NCI-H146 treated with DMSO at 0.1 percent for 48 hours (cell line): ENCODE measurements at regions not wholly inside any gene's neighbourhood (a gene's known extent, or its start where the extent isn't known, plus 50 kb on each side); places are given as distances from the start of the nearest gene placed in this dataset.
"Not testable (repeated sequence)": the region's sequence is repeated elsewhere in the genome, so short reads cannot be mapped to it uniquely, and the experiment has no call there.

Source experiments
- DNase-seq: peaks from one replicate; lab custom pipeline; 2025; ENCODE audit not compliant: unreplicated experiment; lab: John Stamatoyannopoulos, UW

DNA sequence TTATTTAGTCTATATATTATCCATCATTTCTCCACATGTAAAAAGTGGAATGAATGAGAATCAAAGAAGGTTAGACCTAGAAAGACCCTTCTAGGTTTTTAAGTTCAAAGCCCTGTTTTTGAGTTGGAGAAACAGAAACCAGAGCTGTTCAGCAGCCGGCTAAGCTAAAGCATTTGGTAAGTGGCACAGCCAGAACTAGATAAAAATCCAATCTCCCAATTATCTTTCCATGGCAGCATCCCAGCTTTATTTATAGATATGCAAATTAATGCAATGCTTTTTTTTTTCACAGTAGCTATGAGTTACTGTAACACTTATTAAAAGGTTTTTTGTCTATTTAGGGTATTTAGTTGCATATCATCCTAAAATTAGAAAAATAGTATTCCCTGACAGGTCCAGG, 85.1 kb downstream of the NIBAN1 start:
- DNase-seq = no peak

DNA sequence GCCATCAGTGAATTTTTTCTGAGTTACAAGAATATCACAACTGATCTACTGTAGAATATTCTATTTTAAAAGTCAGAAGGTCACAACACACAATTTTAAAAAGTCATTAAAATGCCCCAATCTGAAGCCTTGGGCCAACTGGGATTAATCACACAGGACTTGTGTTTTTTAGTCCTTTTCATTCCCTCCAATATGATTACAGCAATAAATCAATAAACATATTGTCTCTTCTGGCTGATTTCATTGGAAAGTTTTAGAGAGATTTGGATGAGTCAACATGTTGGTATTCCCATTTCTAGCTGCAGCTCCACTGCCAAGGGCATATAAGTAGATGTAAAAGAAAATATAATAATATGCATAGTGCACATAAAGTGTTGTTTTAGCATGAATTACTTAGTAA, 85.8 kb downstream of the NIBAN1 start:
- no peak for DNase-seq

DNA sequence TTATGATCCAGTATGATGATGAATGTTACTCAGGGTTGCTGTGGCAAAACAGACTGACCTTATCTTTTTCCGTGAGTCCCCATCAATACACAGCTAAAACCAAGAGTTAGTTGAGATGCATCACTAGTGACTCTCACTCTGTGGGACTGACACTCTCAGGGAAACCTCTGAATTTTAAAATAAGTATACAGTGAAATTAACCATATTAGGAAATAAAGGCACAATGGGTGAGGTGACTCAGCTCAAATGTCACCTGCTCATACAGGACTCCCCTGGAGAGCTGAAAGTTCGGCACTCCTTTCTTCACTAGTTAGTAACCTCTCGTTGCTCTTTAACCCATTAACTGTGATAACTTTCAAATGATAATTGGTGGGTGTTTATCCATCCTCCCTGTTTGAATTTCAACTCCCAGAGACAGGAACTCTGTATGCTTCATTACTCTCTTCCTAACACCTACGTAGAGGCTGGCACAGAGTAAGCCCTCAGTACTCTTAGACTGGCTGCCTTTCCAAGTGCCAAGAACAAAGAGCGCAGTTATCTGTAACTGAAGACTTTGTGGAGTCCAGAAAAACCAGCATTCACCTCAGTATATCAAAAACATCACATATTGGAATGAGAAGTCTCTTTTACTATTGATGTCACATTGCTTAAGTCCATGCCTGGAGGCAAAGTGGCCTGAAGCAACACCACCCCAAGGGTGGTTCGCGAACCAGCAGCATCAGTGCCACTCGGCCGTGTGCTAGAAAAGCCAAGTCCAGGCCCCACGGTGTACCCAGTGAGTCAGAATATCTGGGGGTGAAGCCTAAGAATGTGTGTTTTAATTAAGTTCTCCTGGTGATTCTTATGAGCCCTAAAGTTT, 91.1 kb downstream of the NIBAN1 start:
- DNase-seq = no peak

DNA sequence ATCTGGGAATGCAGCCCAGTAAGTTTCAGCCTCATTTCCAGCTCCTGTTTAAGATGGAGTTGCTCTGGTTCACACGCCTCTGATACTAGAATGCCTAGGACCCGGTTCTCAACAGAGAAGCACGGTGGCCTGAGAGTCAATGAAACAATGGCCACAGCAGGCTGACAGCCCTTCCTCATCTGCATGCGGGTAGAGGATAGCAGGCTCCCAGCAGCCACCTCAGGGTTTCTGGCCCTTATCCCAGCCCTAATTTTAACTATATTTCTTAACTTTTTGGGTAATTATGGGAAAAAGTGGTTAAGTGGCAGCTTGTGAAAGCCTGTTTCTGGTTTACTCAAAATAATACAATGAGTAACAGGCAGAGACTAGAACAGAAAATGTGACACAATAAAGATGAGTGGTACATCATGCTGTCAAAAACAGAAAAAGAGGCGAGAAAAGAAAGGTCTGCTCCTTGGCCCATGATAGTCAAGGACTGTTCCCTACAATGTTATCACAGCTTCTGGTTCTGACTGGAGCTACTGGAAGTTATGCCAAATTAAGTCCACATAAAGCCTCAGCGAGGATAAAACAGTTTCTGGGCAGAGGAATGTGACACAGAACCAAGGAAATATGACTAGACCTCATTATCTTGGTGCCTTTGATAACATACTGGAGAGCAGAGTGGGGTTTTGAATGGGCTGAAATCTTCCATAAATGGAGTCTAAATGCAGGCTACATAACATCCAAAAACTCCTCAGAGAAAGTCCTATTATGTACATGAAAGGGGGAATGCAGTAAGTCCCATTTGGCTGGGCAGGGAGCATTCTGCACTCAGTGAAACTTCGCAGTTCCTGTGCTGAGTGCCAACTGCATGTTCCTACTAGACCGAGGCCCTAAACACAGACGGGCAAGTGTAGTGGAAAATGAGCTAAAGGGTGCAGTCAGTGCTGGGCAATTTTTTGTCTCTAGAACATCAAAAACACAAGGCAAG, 92.1 kb downstream of the NIBAN1 start:
- DNase-seq = no peak

DNA sequence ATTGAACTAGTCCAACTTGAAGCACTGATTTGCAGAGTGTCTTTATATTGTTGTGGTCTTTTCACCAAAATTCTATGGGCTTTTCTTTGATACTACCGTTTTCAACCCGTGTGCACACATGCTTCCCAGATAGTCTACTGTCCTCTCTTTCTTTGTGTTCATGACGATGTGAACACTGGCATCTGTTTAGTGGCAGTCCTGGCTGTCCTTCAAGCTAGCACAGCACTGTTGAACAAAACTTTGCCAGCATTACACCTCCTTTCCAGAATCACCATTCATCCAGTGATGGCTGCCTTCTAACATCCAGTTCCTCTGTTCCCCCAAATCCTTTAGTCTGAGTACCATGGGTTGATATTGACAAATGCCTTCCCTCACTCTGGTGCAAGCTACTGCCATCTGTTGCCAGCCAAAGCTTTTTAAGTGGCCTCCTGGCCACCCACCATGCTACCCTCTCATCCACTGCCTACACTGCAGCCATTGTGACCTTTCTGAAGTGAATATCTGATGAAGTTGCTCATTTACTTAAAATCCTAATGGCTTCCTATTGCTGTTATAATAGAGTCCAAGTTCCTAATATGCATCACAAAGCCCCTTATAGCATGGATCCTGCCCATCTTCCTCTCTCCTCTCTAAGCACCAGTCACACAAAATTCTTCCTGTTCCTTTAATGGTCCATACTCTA, 94.3 kb downstream of the NIBAN1 start:
- DNase-seq = no peak

DNA sequence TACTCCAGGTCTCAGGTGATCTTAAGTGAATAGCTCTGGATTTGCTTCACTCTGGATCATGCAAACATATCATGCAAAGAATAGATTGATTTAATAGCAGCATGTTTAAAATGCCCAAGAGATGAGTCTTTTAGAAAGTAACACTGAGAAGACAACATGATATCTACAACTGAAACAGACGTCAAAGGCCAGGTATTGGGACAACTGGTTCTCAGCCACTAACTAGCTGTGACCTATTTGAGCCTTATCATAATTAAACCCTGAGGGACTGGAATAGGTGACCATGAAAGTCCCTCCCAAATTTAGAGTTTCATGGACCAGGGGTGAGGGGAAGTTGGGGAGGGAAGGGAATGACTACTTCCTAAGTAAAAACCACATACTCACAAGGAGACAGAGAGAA, 95.7 kb downstream of the NIBAN1 start:
- DNase-seq = no peak

DNA sequence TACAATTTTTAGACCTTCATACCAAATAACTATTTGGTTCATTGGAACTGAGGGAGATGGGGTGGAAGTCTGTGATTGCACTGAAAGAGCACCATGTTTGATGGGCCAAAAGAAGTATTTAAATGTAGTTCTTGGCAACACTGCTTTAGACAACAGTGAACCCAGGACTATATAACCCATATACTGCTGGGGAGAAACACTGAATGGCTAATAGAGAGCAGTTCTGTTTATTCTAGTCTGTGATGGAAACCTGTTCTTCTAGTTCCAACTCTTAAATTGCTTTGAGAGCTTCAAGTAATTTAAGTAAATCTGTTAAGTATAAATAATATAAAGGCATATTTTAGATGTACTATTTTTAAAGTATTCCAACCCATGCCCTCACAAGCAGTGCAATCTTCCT, 96.3 kb downstream of the NIBAN1 start:
- no peak for DNase-seq

DNA sequence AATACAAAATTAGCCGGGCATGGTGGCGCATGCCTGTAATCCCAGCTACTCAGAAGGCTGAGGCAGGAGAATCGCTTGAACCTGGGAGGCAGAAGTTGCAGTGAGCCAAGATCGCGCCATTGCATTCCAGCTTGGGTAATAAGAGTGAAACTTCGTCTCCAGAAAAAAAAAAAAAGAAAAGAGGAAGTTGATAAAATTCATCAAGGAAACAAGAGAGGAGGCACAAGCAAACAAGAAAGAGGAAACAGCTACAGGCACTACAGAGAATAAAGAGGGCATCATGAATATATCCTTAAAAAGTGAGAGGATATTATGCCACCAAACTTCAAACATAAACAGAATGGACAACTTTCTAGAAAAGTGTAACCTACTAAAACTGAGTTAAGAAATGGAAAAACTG, 98.3 kb downstream of the NIBAN1 start:
- not testable (repeated sequence) for DNase-seq

DNA sequence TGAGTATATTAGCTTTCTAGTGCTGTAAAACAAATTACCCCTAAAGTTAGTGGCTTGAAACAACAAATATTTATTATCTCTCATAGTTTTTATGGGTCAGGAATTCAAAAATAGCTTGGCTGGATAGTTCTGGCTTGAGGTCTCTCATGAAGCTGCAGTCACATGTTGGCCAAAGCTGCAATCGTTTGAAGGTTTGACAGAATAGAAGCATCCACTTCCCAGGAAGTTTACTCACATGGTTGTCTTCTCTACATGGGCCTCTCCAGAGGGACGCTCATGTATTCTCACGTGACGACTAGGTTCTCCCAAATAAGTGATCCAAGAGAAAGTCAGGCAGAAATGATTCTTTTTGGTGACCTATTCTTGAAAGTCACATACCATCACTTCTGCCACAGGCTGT, 99.1 kb downstream of the NIBAN1 start:
- no peak for DNase-seq

DNA sequence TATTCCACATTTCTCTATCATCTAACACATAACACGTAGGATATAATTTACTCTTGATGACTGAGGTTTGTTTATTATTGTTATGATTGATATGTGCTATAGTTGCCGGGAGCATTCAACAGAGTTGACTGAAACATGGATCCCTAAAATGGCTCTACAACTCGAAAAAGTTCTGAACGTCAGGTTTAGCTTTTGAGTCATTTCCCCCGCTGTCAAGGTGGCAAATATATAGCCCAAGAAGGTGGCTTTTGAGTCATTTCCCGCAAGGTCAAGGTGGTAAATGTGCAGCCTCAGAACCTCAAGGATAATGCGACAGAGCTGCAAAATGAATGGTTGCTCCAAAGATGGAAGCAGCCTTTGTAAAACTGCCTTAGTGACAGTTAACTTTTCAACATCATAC, 104.0 kb downstream of the NIBAN1 start:
- DNase-seq = no peak

DNA sequence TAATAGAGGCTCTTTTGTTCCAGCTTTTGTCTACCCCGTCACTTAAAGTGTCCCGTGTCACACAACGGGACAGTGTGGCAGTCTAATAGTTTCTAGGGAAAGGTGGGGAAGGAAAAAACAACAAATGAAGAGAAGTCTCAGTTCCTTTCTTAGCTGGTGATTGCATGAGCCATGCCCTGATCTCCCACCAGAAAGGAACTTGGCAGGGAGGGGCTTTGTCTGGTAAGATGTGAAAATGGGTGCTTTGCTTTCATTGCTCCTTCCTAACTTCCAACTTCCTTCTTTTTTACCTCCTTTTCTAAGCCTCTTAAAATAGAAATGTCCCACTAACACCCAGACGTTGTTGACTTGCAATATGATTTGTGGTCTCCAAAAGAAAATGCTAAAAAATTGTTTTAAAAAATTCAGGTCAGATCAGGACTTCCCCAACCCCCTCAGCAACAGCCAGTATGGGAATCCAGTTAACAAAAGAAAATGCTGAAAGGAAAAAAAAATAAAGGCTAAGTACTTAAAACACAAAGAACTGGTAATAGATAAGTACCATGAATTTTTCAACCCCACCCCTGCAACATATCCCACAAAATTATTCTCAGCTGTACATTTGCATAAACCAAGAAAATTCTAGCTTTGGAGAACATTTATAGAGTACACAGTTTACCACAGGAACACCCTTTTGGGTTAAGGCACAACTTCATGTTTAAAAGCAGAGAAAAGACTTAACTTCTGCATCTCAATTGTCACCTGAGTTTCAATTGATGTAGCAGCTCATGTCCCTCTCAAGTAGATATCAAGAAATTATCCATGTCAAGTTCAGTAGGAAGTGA, 106.2 kb downstream of the NIBAN1 start:
- no peak for DNase-seq

DNA sequence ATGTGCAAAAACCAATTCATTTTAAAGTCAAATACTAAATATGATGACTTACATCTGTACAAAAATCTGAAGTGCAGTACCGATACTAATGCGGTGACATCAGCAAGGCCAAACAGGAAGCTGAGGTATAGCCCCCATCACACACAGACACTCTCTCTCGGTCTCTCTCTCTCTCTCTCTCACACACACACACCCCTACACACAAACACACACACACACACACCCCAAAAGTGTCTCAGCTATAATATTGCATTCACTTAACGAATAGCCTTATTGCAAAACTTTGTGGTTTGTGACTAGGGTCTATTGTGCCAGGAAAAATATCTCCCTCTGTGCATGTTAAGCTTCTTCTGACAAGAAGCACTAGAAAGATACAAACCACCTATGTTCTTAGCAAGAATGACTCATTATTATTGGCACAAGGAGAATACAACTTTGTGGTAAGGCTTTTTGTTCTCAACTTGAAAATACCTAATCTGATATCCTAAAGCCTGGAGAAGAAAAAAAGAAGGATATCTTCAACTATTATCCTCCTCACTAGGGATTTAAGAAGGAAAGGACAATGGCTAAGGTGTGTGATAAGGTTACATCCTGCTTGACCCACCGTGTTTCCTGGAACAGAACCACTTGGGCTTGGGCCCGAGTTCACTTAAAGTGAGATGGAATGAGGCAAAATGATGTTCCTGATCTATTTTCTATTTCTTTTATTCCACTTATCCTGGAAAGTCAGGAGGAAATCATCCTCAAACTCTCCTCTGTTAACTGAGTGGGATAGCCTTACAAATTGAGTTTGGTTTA, 107.1 kb downstream of the NIBAN1 start:
- DNase-seq = no peak

DNA sequence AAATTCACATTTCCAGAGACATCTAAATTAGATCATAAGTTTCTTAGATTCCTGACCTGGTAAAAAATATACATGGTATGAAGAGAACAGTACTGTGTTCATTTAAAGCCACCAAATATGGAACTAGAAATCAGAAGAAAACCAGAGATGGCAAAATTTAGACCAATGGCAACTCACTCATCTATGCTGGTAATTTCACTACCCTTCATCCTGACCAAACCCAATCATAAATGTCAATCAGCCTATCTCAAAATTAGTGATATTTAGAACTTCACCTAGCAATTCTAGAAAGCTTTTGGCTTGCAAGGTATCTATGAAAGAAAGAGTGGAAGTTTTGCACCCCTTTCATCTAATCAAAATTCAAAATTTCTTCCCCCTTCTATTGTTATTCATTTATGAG, 107.7 kb downstream of the NIBAN1 start:
- no peak for DNase-seq

DNA sequence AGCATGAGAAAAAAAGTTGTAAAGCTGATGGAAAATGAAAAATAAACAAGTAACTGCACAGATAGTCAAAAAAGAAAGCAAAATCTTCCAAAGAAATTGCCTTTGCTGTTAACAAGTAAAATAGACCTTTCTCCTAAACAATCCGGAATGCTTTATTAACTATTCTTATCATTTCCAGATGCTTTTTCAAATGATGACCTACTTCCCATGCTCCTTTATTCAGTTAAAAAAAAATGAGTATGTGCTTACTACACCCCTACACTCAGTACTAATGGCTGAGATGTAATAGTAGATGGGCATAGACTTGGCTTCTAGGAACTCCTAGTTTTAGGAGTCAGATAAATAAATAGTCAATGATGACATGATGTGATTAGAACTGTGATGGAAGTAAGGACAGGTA, 108.5 kb downstream of the NIBAN1 start:
- no peak for DNase-seq

DNA sequence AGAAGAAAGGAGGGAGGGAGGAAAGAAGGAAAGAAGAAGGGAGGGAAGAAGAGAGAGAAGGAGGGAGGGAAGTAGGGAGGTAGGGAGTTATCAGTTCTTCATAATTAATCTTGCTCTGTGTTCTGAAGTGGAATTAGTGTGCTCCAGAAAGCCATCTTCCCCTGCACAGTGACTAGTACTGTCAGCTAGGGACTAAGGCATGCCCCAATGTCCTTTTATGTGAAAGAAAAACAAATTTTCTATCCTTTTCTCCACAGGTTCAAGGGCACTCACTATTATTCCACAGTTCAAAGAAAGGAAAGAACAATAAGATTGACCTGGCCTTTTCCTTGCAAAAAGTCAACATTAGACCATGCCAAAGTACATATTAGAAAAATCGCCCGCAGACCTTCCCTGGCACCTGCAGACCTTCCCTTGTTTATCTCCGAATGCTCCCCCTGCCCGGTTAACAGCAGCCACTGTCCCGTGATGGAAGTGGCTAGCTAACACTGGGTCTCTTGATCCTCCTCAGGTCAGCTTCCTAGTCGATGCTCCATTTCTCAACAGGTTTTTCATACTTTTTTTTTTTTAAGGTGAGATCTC, 107.2 kb upstream of the EDEM3 start:
- no peak for DNase-seq

DNA sequence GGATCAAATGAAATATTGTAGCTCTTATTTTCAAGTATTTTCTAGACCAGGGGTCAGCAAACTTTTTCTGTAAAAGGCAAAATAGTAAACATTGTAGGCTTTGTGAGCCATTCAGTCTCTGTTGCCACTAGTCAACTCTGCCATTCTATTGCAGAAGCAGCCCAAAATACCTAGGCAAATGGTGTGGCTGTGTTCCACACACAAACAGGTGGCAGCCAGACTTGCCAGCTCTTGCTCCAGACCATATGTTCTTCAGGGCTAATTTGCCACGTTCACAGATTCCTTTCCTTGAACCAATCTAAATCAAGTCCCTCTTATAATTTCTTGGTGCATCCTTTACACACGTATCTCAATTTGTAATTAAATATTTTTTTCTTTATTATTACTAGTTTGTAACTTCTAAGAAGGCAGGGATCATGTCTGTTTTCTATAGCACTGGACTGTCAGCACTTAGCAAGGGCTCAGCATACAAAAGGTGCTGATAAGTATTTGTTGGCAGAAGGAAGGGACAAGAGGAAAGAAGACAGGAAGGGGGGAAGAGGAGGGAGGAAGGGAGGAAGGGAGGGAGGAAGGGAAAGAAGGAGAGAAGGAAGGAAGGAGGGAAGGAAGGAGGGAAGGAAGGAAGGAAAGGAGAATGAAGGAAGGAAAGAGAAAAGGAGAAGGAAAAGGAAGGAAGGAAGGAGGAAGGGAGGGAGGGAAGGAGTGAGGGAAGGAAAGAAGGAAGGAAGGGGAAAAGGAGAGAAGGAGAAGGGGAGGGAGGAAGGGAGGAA, 106.5 kb upstream of the EDEM3 start:
- no peak for DNase-seq

DNA sequence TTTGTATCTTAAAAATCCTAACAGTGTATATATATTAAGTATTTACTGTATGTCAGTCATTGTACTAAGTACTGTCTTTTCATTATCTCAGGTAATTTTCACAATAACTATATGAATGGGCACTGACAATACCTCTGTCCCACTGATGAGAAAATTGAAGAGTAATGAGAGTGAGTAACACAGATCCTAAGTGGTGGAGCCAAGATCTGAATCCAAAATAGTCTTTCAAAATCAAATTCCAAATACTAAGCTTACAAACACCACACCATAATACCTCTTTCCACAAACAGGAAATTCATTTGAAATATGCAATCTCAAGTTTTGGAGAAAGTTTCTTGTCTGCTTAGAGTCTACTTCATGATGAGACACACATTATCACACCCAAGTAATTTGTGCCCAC, 105.9 kb upstream of the EDEM3 start:
- DNase-seq = no peak

DNA sequence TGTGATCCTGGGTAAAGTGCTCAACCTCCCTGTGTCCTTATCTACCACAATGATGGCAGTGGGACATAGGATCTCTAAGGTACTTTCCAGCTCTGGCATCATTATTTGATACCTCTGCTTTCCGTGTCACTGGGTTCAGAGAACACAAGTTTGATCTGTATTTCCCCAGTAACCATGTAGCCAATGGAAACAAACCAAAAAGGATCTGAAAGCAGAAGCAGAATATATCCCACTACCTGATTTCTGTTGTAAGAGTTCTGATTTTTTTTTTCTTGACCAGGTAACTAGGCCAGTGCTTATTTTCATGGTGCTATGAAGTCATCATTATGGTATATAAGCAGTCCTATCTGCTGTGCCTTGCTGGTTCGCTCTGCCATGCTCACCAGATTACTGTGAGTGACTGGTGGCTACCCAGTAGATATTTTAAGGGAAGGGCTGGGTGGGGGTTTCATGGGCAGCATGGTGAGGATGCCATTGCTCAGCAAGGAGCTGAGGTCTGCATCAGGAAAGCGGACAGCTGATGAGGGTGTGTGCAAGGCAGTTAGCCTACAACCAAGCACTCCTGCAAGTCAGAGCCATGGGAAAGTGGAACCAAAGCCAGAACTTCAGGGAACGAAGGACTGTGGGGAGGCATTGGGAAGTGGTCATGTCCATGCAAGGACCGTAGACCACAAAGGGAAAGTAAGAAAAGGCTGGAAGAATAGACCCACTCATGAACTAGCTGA, 104.9 kb upstream of the EDEM3 start:
- no peak for DNase-seq
